GM12875 (cell line): ENCODE measurements at regions not wholly inside any gene's neighbourhood (a gene's known extent, or its start where the extent isn't known, plus 50 kb on each side); places are given as distances from the start of the nearest gene placed in this dataset.

Source experiments
- H3K4me3 ChIP-seq: one replicate; pipeline ENCODE4 v1.5.1; 2011; ENCODE audit warnings: low read depth, low read length, control low read depth
- TF ChIP-seq, protein P1 (sequence below): IDR thresholded peaks from 2 replicates; pipeline ENCODE4 v1.5.1; 2011; ENCODE audit warnings: low read depth, mild to moderate bottlenecking, control low read depth, inconsistent platforms, low read length, moderate library complexity, borderline replicate concordance; ENCODE audit not compliant: insufficient read depth

DNA sequence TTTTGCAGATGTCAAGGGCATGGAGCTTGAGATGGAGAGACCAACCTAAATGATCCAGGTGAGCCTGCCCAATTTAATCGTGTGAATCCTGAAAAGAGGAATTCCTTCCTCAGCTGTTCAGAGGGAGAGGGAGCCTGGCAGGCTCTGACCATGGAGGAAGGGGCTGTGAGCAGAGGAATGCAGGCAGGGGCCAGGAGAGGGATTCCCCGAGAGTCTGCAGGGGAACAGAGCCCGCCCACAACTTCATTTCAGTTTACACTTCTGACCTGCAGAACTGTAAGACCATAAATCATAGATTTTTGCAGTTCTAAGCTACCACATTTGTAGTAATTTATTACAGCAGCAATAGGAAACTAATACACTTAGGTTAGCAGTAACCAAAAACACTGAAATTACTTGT is 164.1 kb downstream of the TBXT start:
- H3K4me3 ChIP-seq = no peak overlapping the region
- TF ChIP-seq, protein P1, sequence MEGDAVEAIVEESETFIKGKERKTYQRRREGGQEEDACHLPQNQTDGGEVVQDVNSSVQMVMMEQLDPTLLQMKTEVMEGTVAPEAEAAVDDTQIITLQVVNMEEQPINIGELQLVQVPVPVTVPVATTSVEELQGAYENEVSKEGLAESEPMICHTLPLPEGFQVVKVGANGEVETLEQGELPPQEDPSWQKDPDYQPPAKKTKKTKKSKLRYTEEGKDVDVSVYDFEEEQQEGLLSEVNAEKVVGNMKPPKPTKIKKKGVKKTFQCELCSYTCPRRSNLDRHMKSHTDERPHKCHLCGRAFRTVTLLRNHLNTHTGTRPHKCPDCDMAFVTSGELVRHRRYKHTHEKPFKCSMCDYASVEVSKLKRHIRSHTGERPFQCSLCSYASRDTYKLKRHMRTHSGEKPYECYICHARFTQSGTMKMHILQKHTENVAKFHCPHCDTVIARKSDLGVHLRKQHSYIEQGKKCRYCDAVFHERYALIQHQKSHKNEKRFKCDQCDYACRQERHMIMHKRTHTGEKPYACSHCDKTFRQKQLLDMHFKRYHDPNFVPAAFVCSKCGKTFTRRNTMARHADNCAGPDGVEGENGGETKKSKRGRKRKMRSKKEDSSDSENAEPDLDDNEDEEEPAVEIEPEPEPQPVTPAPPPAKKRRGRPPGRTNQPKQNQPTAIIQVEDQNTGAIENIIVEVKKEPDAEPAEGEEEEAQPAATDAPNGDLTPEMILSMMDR = no peak

DNA sequence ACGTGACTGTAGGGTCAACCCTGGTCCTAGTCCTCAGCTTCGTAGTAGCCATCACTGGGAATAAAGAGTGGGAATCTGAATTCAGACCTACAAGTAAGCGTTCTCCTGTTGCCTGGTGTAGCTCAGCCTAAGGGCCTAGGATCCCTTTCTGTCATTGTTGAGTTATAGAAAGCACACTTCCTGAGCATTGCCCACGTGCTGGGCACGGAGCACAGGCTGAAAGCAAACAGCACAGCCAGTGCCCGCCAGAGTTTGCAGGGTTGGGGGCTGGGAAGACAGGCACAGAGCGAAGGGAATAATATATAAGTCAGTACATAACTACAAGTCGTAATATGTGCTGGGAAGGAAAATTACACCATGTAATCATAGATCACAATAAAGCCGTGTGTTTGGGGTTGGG is 166.3 kb downstream of the TBXT start:
- TF ChIP-seq, protein P1 = no peak
- H3K4me3 ChIP-seq = no peak overlapping the region

DNA sequence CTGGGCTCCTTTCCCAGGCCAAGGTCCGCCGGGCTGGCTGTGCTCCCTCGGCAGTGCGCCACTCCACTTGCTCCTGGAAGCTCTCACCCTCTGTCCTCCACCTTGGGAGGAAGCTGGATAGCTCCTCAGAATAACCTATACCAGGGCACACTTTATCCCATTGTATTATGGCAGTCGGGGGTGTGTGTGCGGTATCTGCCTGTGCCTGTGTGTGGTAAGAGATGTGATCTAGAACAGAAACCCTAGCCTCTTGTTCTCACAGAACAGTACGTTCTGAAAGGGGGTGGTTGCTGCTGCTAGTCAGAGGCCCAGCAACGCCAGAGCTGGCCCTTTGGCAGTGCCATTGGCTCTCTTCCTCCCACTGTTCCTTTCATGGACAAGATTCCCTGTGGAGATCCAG is 168.4 kb downstream of the TBXT start:
- TF ChIP-seq, protein P1 = no peak
- no peak overlapping the region for H3K4me3 ChIP-seq

DNA sequence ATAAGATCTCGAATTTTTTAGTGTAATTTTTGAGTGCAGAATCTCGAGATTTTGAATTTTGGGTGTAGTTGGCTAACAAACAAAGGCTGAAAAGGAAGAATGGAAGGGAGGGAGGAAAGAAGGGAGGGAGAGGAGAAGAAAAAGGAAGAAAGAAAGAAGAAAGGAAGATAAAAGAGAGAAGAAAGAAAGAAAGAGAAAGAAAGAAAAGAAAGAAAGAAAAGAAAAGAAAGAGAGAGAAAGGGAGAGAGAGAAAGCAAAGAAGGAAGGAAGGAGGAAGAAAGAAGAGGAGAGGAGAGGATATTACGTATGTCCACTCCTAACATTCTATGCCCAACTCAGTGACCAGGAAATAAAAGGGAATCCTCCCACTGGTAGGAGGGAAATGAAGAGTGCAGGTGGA is 169.6 kb downstream of the TBXT start:
- TF ChIP-seq, protein P1 = no peak
- no peak overlapping the region for H3K4me3 ChIP-seq

DNA sequence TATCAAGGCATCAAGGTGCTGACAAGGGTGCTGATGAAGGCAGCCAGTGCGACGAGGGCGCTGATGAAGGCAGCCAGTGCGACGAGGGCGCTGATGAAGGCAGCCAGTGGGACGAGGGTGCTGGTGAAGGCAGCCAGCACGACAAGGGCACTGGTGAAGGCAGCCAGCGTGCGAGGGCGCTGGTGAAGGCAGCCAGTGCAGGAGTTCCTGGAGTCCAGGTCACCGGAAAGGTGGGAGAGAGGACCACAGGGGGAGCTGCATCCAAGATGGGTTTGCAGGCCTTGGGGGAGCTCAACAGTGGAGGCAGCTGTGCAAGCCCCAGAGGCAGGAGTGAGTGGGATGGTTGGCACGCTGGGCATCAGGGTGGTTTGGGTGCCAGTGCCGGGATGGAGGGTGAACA is 176.3 kb downstream of the TBXT start:
- TF ChIP-seq, protein P1 = no peak
- no peak overlapping the region for H3K4me3 ChIP-seq

DNA sequence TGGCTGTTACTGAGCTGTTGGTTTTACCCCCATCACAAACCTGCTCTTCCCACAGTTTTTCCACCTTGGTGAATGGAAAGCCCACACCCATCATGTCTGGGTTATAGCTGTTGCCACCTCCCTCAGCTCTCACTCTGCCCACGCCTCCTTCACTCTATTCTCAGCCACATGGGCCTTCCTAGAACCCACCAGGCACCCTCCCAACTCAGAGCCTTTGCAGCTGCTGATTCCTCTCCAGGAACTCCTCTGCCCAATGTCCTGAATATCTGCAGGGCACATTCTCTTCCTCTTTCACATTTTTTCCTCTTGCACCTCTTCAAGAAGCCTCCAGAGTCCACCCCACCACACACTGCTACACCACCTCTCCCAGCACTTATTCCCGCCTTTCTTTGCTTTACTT is 177.4 kb downstream of the TBXT start:
- TF ChIP-seq, protein P1 = no peak
- no peak overlapping the region for H3K4me3 ChIP-seq

DNA sequence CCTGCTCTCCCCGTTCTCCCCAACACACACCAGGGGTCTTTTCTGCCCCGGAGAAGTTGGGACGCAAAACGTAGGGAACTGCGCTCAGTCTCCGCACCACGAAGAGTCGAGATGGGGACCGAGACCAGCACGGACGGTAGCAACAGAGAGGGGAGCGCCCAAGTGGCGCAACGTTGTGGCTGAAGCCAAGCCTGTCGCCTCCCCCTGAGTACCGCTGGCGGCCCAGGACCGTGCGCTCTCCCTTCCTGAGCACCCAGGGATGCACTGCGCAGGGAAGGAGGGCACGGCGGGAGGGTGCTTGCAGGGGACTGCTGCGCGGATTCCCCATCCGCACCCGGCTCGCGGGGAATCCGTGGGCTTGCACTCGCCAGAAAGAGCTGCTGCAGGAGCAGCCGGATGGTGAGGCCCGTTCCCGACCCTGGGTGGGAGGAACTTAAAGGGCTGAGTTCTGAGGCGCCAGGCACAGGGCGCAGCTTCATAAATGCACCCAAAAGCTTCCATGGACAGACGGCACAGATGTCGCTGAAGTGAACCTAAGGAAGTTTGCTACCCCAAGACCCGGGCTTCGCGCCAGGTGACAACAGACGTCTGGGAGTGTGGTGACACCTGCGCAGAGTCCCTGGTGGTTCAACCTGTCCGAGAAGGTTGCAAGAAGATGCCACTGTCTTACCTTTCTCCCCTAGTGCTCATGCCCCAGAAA is 178.7 kb downstream of the TBXT start:
- no peak overlapping the region for H3K4me3 ChIP-seq
- TF ChIP-seq, protein P1 = no peak
